ENCODE measurements at regions not wholly inside any gene's neighbourhood (a gene's known extent, or its start where the extent isn't known, plus 50 kb on each side); places are given as distances from the start of the nearest gene placed in this dataset.

DNA sequence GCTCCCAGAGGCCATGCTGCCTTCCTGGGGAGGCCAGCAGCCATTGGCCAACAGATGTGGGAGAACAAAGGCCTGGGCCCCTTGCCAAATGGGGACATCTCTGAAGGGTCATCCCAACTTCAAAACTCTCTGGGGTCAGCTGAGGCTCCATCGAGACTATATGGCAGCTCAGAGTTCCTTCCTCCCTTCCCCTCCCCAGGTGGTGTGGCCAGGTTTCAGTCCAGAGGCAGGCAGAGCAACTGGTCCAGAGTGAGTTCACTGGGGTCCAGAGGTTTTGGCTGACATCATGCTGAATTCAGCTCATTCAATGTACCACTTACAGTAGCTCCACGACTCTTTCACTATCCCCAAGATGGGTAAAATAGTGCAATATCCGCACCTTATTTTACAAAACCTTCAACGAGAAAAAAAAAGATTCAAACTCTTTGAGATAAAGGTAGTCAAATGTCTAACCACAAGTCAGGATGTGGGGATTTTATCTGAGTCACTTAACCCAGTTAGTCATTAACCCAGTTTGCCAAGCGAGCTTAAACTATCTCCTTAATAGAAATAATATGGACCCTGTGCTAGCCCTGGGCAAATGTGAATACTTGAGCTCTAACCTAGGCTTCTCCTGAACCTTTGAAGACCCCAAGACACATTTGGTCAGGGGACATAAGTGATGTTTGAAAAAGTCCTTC is 108.4 kb upstream of the PLEKHG1 start:
- TF ChIP-seq FOXM1 (IDR thresholded peaks at IDR 0.05; ENCODE audit: borderline replicate concordance, low read depth) = no peak
- no peak for TF ChIP-seq TEAD4 (IDR thresholded peaks at IDR 0.05)
- TF ChIP-seq YY1 (IDR thresholded peaks at IDR 0.05; ENCODE audit: low read depth) = no peak
- TF ChIP-seq RAD21 (IDR thresholded peaks at IDR 0.05; ENCODE audit: low read depth) = no peak
